Stimulated activated effector memory CD8-positive, alpha-beta T cell treated with anti-CD3 and anti-CD28 coated beads, Interleukin-12 subunit alpha, Interleukin-12 subunit beta, amount 100 ng/mL, for 72 hours (primary cell): ENCODE measurements at regions not wholly inside any gene's neighbourhood (a gene's known extent, or its start where the extent isn't known, plus 50 kb on each side); places are given as distances from the start of the nearest gene placed in this dataset.

ENCODE experiments used
- ATAC-seq: fragments of 150-1000 bp; cut with Tn5 transposase; 2 replicates; pipeline ENCODE4 v1.10.0; 2021
- DNase-seq, 2 donors: peaks; one replicate each; pipeline ENCODE4 v3.0.0; 2021 to 2022; ENCODE audit warnings: low spot score in 2 of 2
- H3K27ac Mint-ChIP-seq: one replicate; pipeline ENCODE4 v1.8.0; 2022; ENCODE audit warnings: mild to moderate bottlenecking, mixed read lengths
- H3K36me3 Mint-ChIP-seq: one replicate; pipeline ENCODE4 v1.8.0; 2022; ENCODE audit warnings: mild to moderate bottlenecking, mixed read lengths
- H3K4me1 Mint-ChIP-seq: one replicate; pipeline ENCODE4 v1.8.0; 2022; ENCODE audit warnings: mixed read lengths
- H3K4me3 Mint-ChIP-seq: one replicate; pipeline ENCODE4 v1.8.0; 2022; ENCODE audit warnings: mild to moderate bottlenecking, mixed read lengths
- H3K9me3 Mint-ChIP-seq: one replicate; pipeline ENCODE4 v1.8.0; 2022; ENCODE audit warnings: mixed read lengths

- H3K9me3 Mint-ChIP-seq: no peaks in the 10 kb centered on the region
- no peak for DNase-seq
- ATAC-seq: no peak
- no peaks in the 10 kb centered on the region for H3K4me1 Mint-ChIP-seq
- no peak overlapping the region for H3K27ac Mint-ChIP-seq
- H3K4me3 Mint-ChIP-seq: no peak overlapping the region
- H3K36me3 Mint-ChIP-seq: no peaks in the 10 kb centered on the region
Measured at GRCh38 chr4:24024605-24025004, 134.8 kb upstream of the PPARGC1A start.

DNA sequence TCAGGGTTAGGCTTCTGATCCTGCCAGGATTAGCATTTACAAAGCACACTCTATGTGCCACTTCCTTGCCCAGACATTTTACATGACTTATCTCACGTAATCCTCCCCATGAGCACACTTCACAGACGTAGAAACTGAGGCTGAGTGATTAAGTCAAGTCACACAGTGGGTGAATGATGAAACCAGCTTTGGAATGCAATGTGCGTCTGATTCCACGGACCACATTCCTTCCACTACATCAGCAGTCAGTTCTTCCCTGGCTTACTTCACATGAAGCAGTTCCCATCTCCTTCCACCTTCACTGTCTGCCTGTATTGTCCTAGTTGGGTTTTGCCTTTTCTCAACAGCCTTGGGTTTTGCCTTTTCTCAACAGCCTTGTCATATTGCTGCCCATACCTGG is 134.3 kb upstream of the PPARGC1A start:
- ATAC-seq (no peak), DNase-seq (no peak)
- H3K27ac Mint-ChIP-seq: no peak overlapping the region
- no peaks in the 10 kb centered on the region for H3K9me3 Mint-ChIP-seq
- H3K36me3 Mint-ChIP-seq: no peaks in the 10 kb centered on the region
- H3K4me1 Mint-ChIP-seq: no peaks in the 10 kb centered on the region
- no peak overlapping the region for H3K4me3 Mint-ChIP-seq

- no peak overlapping the region for H3K4me3 Mint-ChIP-seq
- ATAC-seq: no peak
- H3K4me1 Mint-ChIP-seq: no peaks in the 10 kb centered on the region
Measured at GRCh38 chr4:24015782-24016181, 125.9 kb upstream of the PPARGC1A start.

DNA sequence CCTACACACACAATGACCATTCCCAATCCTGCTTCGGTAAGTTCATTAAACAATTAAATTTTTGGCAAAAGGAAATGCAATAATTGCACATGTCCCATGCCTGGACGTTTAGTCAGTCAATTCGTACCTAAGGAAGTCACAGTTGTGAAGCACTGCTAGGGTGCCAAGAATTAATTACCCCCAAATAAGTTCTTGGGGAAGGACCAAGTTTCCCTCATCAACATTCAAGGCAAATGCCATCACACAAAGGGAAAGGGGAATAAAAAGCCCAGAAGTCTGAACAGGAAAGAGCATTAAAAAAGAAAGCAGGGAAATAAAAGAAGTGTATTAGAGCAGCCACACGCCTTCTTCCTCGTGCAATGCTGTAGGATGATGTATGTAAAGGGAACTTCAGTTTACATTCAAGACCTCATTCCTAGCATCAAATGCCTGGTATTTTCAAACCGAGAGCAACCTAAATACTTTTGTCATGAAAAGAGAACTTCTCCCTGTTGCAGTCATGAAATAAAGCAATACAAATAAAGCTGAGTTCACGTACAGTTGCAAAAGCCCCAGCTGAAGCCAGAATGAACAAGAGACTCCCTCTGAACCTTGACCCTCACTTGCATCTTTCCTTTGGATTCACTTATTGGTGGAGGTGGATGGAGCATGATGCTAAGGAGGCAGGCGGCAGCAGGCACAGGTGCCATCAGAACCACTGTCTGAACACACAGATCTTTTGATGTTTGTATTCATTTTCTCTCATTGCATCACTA is 124.0 kb upstream of the PPARGC1A start:
- no peak for ATAC-seq
- no peak overlapping the region for H3K27ac Mint-ChIP-seq
- peaks cover 15% of the 10 kb centered on the region for H3K9me3 Mint-ChIP-seq
- no peaks in the 10 kb centered on the region for H3K36me3 Mint-ChIP-seq
- DNase-seq: no peak
- H3K4me3 Mint-ChIP-seq: no peak overlapping the region
- H3K4me1 Mint-ChIP-seq: no peaks in the 10 kb centered on the region

More at GRCh38 chr4:24015782-24016181, 125.9 kb upstream of the PPARGC1A start:
- no peaks in the 10 kb centered on the region for H3K36me3 Mint-ChIP-seq
- no peak overlapping the region for H3K27ac Mint-ChIP-seq
- no peak for DNase-seq
- H3K9me3 Mint-ChIP-seq: peaks cover 15% of the 10 kb centered on the region

GRCh38 chr4:24010994-24011393 is 121.1 kb upstream of the PPARGC1A start:
- Mint-ChIP-seq H3K4me1 (no peaks in the 10 kb centered on the region), H3K4me3 (no peak overlapping the region), H3K36me3 (no peaks in the 10 kb centered on the region), H3K9me3 (peaks cover 14% of the 10 kb centered on the region), H3K27ac (no peak overlapping the region)
- no peak for DNase-seq
- ATAC-seq: no peak

GRCh38 chr4:24010573-24010972 is 120.7 kb upstream of the PPARGC1A start:
- no peak for ATAC-seq
- Mint-ChIP-seq H3K27ac (no peak overlapping the region), H3K4me1 (no peaks in the 10 kb centered on the region), H3K36me3 (no peaks in the 10 kb centered on the region), H3K4me3 (no peak overlapping the region), H3K9me3 (peaks cover 15% of the 10 kb centered on the region)
- no peak for DNase-seq

DNA sequence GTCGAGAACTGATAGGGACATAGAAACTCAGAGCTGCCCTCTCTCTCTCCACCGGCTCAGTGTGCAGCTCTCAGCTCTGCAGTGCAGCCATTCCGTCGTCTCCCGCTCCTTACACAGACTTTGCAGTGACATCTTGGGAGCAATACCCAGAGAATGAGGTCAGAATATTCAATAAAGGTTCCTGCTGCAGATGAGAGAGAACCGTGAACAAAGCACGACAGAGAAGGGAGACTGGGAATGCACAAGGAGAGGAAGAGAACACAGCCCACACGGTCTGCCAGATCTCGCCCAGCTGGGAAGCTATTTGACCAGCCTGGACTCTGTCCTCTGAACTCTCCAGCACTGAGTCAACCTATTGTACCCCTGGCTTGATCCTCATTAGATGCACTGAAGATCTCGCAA is 118.0 kb upstream of the PPARGC1A start:
- Mint-ChIP-seq H3K4me3 (no peak overlapping the region), H3K9me3 (peaks cover 14% of the 10 kb centered on the region), H3K4me1 (no peaks in the 10 kb centered on the region), H3K36me3 (no peaks in the 10 kb centered on the region), H3K27ac (no peak overlapping the region)
- no peak for DNase-seq
- no peak for ATAC-seq

- DNase-seq (no peak), ATAC-seq (no peak)
- Mint-ChIP-seq H3K36me3 (no peaks in the 10 kb centered on the region), H3K4me1 (no peaks in the 10 kb centered on the region), H3K4me3 (no peak overlapping the region), H3K9me3 (peaks cover 16% of the 10 kb centered on the region), H3K27ac (no peak overlapping the region)
Measured at GRCh38 chr4:24006269-24006668, 116.4 kb upstream of the PPARGC1A start.

DNA sequence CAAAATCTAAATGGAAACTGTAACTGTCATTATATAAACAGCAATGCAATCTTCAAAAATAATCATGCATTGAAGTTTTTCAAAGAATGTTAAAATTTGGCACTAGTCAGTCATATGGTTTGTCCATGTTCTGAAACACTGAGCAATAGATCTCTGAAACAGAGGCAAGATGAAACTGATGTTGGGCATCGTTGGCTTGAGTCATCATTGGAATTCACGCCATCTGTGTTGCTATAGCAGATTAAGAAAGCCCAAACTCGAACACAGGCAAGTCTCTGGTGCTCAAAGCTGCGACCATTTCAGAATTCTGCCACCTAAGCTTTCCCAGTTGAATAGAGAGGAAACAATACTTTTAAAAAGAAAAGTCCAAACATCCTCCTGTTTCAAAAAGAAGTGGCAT is 114.1 kb upstream of the PPARGC1A start:
- DNase-seq (no peak), ATAC-seq (no peak)
- peaks cover 16% of the 10 kb centered on the region for H3K9me3 Mint-ChIP-seq
- no peak overlapping the region for H3K4me3 Mint-ChIP-seq
- no peaks in the 10 kb centered on the region for H3K4me1 Mint-ChIP-seq
- H3K27ac Mint-ChIP-seq: no peak overlapping the region
- no peaks in the 10 kb centered on the region for H3K36me3 Mint-ChIP-seq

GRCh38 chr4:24003496-24003895 is 113.6 kb upstream of the PPARGC1A start:
- Mint-ChIP-seq H3K27ac (no peak overlapping the region), H3K9me3 (peaks cover 16% of the 10 kb centered on the region), H3K36me3 (no peaks in the 10 kb centered on the region), H3K4me1 (no peaks in the 10 kb centered on the region), H3K4me3 (no peak overlapping the region)
- ATAC-seq (no peak), DNase-seq (no peak)

DNA sequence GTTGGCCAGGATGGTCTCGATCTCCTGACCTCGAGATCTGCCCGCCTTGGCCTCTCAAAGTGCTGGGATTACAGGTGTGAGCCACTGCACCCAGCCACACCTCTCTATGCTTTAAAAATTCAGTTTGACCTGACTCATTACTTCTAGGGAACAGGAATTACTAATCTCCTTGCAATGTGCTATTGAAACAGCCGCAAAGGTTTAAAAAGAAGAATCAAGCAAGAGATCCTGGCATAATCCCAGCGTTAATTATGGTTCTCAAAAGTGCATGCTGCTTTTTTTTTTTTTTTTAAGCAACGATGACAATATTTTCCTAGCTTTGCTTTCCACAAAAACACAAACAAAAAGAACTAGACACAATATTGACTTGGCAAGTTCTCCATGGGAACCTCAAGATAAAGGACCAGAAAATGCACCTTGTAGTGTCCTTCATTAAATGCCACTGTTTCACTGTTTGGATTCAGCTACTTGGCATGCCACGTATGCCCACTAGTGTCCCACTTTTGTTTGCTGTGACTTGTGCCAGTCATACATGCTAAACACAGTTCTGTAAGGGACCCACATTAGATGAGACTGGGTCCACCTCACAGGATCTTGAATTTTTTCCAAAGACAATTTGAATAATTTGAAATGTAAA is 112.6 kb upstream of the PPARGC1A start:
- ATAC-seq: no peak
- Mint-ChIP-seq H3K4me3 (no peak overlapping the region), H3K9me3 (peaks cover 16% of the 10 kb centered on the region), H3K27ac (no peak overlapping the region), H3K4me1 (no peaks in the 10 kb centered on the region), H3K36me3 (no peaks in the 10 kb centered on the region)
- no peak for DNase-seq

- H3K4me3 Mint-ChIP-seq: no peak overlapping the region
- H3K4me1 Mint-ChIP-seq: no peaks in the 10 kb centered on the region
- peaks cover 11% of the 10 kb centered on the region for H3K9me3 Mint-ChIP-seq
- ATAC-seq: no peak
- H3K27ac Mint-ChIP-seq: no peak overlapping the region
- no peak for DNase-seq
- no peaks in the 10 kb centered on the region for H3K36me3 Mint-ChIP-seq
Measured at GRCh38 chr4:24001486-24002329, 111.9 kb upstream of the PPARGC1A start.

DNA sequence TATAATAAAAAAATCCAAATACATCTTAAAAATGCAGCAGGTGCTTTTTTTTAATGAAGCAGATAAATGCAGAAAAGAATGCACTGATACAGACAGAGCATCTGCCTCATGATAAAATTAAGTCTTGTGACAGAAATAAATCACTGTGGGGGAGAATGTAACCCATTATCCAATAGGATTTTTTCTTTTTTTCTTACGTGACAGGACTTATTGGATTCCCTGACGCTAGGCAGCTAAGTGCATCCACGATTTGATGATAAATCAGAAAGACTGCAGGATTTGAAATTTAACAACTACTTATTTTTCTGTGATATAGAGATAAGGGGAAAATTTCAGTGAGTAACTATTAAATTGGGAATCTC is 110.6 kb upstream of the PPARGC1A start:
- Mint-ChIP-seq H3K27ac (no peak overlapping the region), H3K4me3 (no peak overlapping the region)
- ATAC-seq: no peak

DNA sequence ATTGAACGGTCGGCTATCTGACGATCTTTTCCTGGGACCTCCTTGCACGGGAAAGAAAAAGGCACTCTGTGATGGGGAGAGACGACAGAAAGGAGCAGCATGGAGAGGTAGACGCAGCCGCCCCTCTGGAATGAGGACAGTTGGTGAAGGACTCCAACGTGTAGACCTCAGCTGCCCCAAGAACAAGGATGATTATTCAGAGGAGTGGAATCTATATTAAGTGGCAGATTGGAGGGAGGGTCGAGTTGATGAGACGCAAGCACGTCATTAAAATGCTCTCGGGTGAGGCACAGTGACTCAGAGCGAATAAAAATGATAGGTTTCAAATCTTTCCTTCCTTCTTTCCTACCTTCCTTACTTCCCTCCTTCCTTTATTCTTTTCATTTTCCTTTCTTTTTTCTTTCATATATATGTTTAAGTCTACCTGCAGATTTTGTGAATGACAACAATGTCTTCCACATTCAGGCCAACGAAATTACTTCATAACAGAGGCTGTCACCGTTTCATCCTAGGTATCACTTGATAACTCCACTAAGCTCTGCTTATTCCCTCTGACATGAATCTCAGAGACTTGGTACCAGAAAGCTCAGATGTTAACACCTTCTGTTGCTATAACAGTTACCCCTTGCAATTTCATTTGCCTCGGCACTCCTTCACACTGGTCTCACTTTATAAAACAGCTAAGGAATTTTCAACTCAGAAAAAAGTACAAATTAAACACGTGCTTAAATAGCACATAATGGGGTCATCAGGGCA is 110.0 kb upstream of the PPARGC1A start:
- Mint-ChIP-seq H3K9me3 (peaks cover 14% of the 10 kb centered on the region), H3K4me1 (no peaks in the 10 kb centered on the region), H3K4me3 (no peak overlapping the region), H3K36me3 (no peaks in the 10 kb centered on the region), H3K27ac (no peak overlapping the region)
- no peak for DNase-seq
- no peak for ATAC-seq

More for the DNA sequence above, 110.6 kb upstream of the PPARGC1A start:
- no peak for DNase-seq
- peaks cover 13% of the 10 kb centered on the region for H3K9me3 Mint-ChIP-seq
- no peaks in the 10 kb centered on the region for H3K4me1 Mint-ChIP-seq
- no peaks in the 10 kb centered on the region for H3K36me3 Mint-ChIP-seq

GRCh38 chr4:23993373-23993772 is 103.5 kb upstream of the PPARGC1A start:
- H3K9me3 Mint-ChIP-seq: peaks cover 13% of the 10 kb centered on the region

More at GRCh38 chr4:23993373-23993772, 103.5 kb upstream of the PPARGC1A start:
- Mint-ChIP-seq H3K4me3 (no peak overlapping the region), H3K36me3 (no peaks in the 10 kb centered on the region), H3K4me1 (no peaks in the 10 kb centered on the region), H3K27ac (no peak overlapping the region)
- DNase-seq (no peak), ATAC-seq (no peak)
